CD14-positive monocyte (primary cell): ENCODE measurements at regions not wholly inside any gene's neighbourhood (a gene's known extent, or its start where the extent isn't known, plus 50 kb on each side); places are given as distances from the start of the nearest gene placed in this dataset.

Source experiments
- DNase-seq, 3 donors: peaks; one replicate each; pipeline ENCODE4 v3.0.0-alpha.2; 2011 to 2022
- H2AFZ ChIP-seq: 2 replicates; pipeline ENCODE4 v1.6.0; 2012; ENCODE audit warnings: mild to moderate bottlenecking, low read depth, low read length, inconsistent platforms; ENCODE audit not compliant: insufficient read depth, poor library complexity, severe bottlenecking
- H3K27ac ChIP-seq, 2 donors: 1 replicate in 1 of 2; 2 replicates in 1 of 2; pipeline ENCODE4 v1.5.1; 2012 to 2013; ENCODE audit warnings: low read length in 2 of 2, control low read depth in 1 of 2, inconsistent platforms in 1 of 2, low read depth in 1 of 2, mild to moderate bottlenecking in 1 of 2
- H3K27me3 ChIP-seq, 2 donors: one replicate each; pipeline versions ENCODE4 v1.6.0 to v1.6.1; 2011 to 2013; ENCODE audit warnings: low read length in 2 of 2; ENCODE audit not compliant: control insufficient read depth in 2 of 2, insufficient read depth in 2 of 2
- H3K36me3 ChIP-seq, 2 donors: replicated peaks in 1 of 2; 1 replicate in 1 of 2; 2 replicates in 1 of 2; pipeline versions ENCODE4 v1.5.1 to v1.6.1; 2012 to 2013; ENCODE audit warnings: low read length in 2 of 2, control low read depth in 1 of 2, inconsistent platforms in 1 of 2, mild to moderate bottlenecking in 1 of 2; ENCODE audit not compliant: insufficient read depth in 2 of 2, control insufficient read depth in 1 of 2
- H3K4me1 ChIP-seq, 2 donors: 1 replicate in 1 of 2; 2 replicates in 1 of 2; pipeline versions ENCODE4 v1.5.1 to v1.6.1; 2012 to 2013; ENCODE audit warnings: low read length in 2 of 2, control low read depth in 1 of 2, inconsistent platforms in 1 of 2, mild to moderate bottlenecking in 1 of 2, moderate library complexity in 1 of 2; ENCODE audit not compliant: insufficient read depth in 2 of 2, control insufficient read depth in 1 of 2
- H3K4me2 ChIP-seq: replicated peaks from 2 replicates; pipeline ENCODE3; 2012; ENCODE audit warnings: low read length, moderate library complexity, mild to moderate bottlenecking; ENCODE audit not compliant: poor library complexity, severe bottlenecking; ENCODE audit errors: extremely low read depth
- H3K4me3 ChIP-seq, 3 experiments: fragments of 200-600 bp in 1 of 3; sonication (generic) in 1 of 3; replicated peaks in 1 of 3; 1 replicate in 2 of 3; 2 replicates in 1 of 3; pipeline ENCODE4 v1.5.1; 2011 to 2013; ENCODE audit warnings: low read length in 3 of 3, mild to moderate bottlenecking in 3 of 3, control low read depth in 2 of 3, low read depth in 2 of 3, inconsistent platforms in 1 of 3, moderate library complexity in 1 of 3
- H3K79me2 ChIP-seq: 2 replicates; pipeline ENCODE4 v1.6.0; 2012; ENCODE audit warnings: mild to moderate bottlenecking, control low read depth, inconsistent platforms, low read length, moderate library complexity; ENCODE audit not compliant: insufficient read depth
- H3K9ac ChIP-seq: 2 replicates; pipeline ENCODE4 v1.6.0; 2017; ENCODE audit warnings: low read length, mild to moderate bottlenecking; ENCODE audit not compliant: insufficient read depth, poor library complexity, severe bottlenecking
- H3K9me3 ChIP-seq, 2 donors: replicated peaks in 1 of 2; 1 replicate in 1 of 2; 2 replicates in 1 of 2; pipeline versions ENCODE4 v1.5.1 to v1.6.1; 2012 to 2013; ENCODE audit warnings: low read length in 2 of 2, control low read depth in 1 of 2; ENCODE audit not compliant: control insufficient read depth in 1 of 2, insufficient read depth in 1 of 2
- H4K20me1 ChIP-seq: 2 replicates; pipeline ENCODE4 v1.6.0; 2012; ENCODE audit warnings: mild to moderate bottlenecking, low read length, control low read depth, moderate library complexity; ENCODE audit not compliant: insufficient read depth
- H3K27ac Mint-ChIP-seq, 7 donors: one replicate each; pipeline ENCODE4 v1.8.0; 2020; ENCODE audit warnings: mild to moderate bottlenecking in 7 of 7, mixed read lengths in 7 of 7, moderate library complexity in 6 of 7, inconsistent platforms in 2 of 7
- H3K27me3 Mint-ChIP-seq, 3 donors: one replicate each; pipeline ENCODE4 v1.8.0; 2021 to 2022; ENCODE audit warnings: low read depth in 3 of 3, mild to moderate bottlenecking in 3 of 3, mixed read lengths in 3 of 3, moderate library complexity in 3 of 3, inconsistent platforms in 1 of 3
- H3K36me3 Mint-ChIP-seq, 2 donors: one replicate each; pipeline ENCODE4 v1.8.0; 2020; ENCODE audit warnings: mixed read lengths in 2 of 2, inconsistent platforms in 1 of 2, mild to moderate bottlenecking in 1 of 2
- H3K4me1 Mint-ChIP-seq: one replicate; pipeline ENCODE4 v1.8.0; 2020; ENCODE audit warnings: mild to moderate bottlenecking, mixed read lengths
- H3K4me3 Mint-ChIP-seq, 2 donors: one replicate each; pipeline ENCODE4 v1.8.0; 2020; ENCODE audit warnings: mild to moderate bottlenecking in 2 of 2, mixed read lengths in 2 of 2, moderate library complexity in 1 of 2
- H3K9me3 Mint-ChIP-seq, 7 donors: one replicate each; pipeline ENCODE4 v1.8.0; 2020 to 2022; ENCODE audit warnings: mixed read lengths in 7 of 7, mild to moderate bottlenecking in 6 of 7, moderate library complexity in 6 of 7, inconsistent platforms in 2 of 7
- WGBS: methylation state at CpG from one replicate; pipeline ENCODE4 v1.1.5; 2013; ENCODE audit warnings: missing lambda C conversion rate; ENCODE audit not compliant: insufficient coverage; 5-methylcytosine and 5-hydroxymethylcytosine counted together
- intact Hi-C, 2 donors: fragments of 100-400 bp; cut with micrococcal nuclease; formaldehyde crosslinking; loops; one replicate each; pipeline versions ENCODE4 v1.15.0 to v1.15.1; 2023
- TF ChIP-seq, protein P1 (sequence below): fragments of 200-600 bp; IDR thresholded peaks from one replicate; pipeline ENCODE4 v1.8.0; 2022; ENCODE audit warnings: antibody characterized with exemption, mild to moderate bottlenecking

DNA sequence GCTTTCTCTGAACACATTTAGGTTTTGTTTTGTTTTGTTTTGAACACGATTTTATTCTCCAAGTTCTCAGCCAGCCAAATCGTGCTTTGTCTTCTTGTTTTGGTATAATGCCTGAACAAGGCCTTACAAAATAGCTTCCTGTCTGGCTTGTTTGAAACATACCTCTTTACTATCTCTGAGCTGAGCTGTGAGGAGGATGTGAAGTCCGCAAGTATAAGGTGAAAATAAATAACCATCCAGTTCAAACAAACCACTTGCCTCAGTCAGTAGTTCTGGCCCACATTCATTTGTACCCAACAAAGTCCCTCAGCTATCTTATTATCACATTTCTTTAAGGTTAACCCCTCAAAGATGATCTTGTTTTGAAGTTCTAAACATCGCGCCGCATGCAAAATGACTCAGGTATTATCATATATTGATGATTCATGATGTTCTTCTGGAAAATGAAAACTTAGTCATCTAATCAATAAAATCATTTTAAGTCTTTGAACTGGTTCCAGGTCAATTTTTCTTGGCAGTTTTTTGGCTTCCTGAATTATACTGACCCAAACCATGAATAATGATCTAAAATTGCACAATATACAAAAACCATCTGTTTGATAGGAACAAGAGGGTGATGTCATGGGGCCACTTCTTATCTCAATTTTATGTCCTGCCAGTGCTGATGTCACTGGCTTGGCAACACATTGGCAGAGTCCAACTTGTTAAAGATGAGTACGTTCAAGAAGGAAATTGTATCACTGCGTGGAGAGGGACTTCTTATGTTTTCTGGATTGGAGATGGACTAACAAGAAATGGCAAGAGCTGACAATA lies 694.3 kb downstream of the KCNJ2 start:
- H3K27me3 Mint-ChIP-seq: no peaks in the 10 kb centered on the region

DNA sequence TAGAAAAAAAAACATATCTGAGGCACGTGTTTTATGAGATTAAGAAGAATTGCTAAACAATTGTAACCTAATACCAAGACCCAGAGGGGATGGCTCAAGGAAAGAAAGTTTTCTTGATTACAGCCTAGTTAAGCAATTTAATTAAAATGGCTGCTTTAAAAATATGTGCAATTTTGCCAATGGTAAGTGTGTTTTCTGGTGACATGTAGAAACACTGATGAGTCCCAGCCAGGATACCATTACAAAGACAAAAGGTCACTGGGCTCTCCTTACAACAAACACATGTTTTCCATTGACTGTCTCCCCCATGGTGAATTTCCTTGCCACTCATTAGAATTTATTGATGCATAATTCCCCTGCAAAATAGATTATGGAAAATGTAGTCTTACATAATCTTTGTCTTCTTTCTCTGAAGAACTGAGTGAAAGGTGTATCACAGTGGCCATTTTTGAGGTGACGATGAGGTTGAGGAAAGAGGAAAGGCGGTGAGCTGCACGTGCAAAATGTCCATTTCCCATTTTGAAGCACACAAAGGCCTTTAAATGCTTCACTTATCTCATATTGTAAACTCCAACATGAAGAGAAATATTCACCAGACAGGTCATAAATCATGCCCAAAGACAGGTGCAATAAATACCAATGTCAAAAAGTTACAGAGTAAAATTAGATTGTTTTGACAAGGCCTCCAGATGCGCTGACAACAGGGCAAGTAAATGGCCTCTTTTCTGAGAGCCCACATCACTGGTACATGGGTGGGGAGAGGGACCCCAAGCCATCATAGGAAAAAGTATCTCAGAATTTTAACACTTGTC lies 696.9 kb downstream of the KCNJ2 start:
- Histone ChIP-seq H3K27me3 (no peaks in the 10 kb centered on the region), H2AFZ (no peak overlapping the region), H3K4me1 (no peaks in the 10 kb centered on the region), H3K79me2 (no peaks in the 10 kb centered on the region), H3K4me2 (no peak overlapping the region), H3K9me3 (peaks cover 4 to 5% of the 10 kb centered on the region in 2 donors), H3K9ac (no peak overlapping the region), H4K20me1 (no peaks in the 10 kb centered on the region), H3K27ac (no peak overlapping the region), H3K4me3 (no peak overlapping the region), H3K36me3 (no peaks in the 10 kb centered on the region)
- intact Hi-C loops: no loop called here
- Mint-ChIP-seq H3K27me3 (no peaks in the 10 kb centered on the region), H3K27ac (no peak overlapping the region), H3K36me3 (no peaks in the 10 kb centered on the region), H3K4me3 (no peak overlapping the region), H3K4me1 (no peaks in the 10 kb centered on the region), H3K9me3 (peaks cover 3 to 13% (median 7%) of the 10 kb centered on the region in 7 donors)
- TF ChIP-seq, protein P1, sequence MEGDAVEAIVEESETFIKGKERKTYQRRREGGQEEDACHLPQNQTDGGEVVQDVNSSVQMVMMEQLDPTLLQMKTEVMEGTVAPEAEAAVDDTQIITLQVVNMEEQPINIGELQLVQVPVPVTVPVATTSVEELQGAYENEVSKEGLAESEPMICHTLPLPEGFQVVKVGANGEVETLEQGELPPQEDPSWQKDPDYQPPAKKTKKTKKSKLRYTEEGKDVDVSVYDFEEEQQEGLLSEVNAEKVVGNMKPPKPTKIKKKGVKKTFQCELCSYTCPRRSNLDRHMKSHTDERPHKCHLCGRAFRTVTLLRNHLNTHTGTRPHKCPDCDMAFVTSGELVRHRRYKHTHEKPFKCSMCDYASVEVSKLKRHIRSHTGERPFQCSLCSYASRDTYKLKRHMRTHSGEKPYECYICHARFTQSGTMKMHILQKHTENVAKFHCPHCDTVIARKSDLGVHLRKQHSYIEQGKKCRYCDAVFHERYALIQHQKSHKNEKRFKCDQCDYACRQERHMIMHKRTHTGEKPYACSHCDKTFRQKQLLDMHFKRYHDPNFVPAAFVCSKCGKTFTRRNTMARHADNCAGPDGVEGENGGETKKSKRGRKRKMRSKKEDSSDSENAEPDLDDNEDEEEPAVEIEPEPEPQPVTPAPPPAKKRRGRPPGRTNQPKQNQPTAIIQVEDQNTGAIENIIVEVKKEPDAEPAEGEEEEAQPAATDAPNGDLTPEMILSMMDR: no peak
- no peak for DNase-seq
- WGBS: no CpG with 5 or more reads among the region's 5 CpGs

More for the DNA sequence above, 694.3 kb downstream of the KCNJ2 start:
- Mint-ChIP-seq H3K9me3 (peaks cover 7 to 23% (median 13%) of the 10 kb centered on the region in 7 donors), H3K4me1 (no peaks in the 10 kb centered on the region), H3K4me3 (no peak overlapping the region), H3K36me3 (no peaks in the 10 kb centered on the region), H3K27ac (no peak overlapping the region)
- Histone ChIP-seq H3K4me2 (no peak overlapping the region), H3K27ac (no peak overlapping the region), H3K79me2 (no peaks in the 10 kb centered on the region), H3K27me3 (no peaks in the 10 kb centered on the region), H4K20me1 (no peaks in the 10 kb centered on the region), H3K9ac (no peak overlapping the region), H2AFZ (no peak overlapping the region), H3K4me1 (no peaks in the 10 kb centered on the region), H3K4me3 (no peak overlapping the region), H3K9me3 (peaks cover 13% of the 10 kb centered on the region in 2 donors), H3K36me3 (no peaks in the 10 kb centered on the region)
- intact Hi-C loops: no loop called here
- no peak for DNase-seq
- TF ChIP-seq, protein P1: no peak
- 57% methylated on average over 2 of the region's 8 CpGs for WGBS
